DMS114 treated with DMSO at 0.1 percent for 48 hours (cell line): ENCODE measurements at regions not wholly inside any gene's neighbourhood (a gene's known extent, or its start where the extent isn't known, plus 50 kb on each side); places are given as distances from the start of the nearest gene placed in this dataset.
"Not testable (repeated sequence)": the region's sequence is repeated elsewhere in the genome, so short reads cannot be mapped to it uniquely, and the experiment has no call there.

Source experiments
- DNase-seq: peaks from one replicate; lab custom pipeline; 2025; ENCODE audit not compliant: unreplicated experiment; lab: John Stamatoyannopoulos, UW

DNA sequence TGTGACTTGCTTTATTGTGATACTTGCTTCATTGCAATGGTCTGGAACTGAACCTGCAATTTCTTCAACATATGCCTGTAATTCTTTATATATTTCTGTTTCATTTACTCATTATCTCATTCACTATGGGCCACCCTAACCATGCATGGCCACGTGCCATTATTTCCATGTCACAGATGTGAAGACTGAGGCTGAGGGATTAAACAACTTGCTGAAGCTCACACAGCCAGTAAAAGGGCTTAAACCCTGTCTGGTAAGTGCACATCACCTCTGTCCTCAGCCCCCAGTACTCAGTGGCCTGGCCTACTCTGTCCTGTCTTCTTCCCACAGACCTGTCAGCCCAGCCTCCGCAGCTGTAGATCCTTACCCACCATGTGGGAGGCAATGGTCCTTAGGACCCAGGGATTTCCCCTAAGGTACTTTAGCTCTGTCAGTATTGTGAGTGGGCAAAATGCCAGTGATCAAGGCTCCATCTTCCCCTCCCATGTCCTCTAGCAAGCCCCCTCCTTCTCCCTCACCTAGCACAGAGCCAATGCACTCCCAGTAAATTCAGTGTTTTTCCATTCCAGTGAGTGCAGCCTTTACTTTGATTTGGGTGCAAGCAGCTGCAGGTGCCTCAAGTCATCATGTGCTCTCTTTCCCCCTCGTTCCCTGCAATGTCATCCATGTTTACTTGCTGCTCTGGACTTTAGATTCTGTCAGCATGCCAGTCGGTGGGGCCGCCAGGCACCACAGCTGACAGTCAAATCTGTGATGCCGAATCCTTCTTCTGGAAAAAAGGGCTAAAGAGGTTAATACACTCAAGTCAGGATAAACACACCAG, 228.2 kb upstream of the PROX1 start:
- DNase-seq, result no peak

DNA sequence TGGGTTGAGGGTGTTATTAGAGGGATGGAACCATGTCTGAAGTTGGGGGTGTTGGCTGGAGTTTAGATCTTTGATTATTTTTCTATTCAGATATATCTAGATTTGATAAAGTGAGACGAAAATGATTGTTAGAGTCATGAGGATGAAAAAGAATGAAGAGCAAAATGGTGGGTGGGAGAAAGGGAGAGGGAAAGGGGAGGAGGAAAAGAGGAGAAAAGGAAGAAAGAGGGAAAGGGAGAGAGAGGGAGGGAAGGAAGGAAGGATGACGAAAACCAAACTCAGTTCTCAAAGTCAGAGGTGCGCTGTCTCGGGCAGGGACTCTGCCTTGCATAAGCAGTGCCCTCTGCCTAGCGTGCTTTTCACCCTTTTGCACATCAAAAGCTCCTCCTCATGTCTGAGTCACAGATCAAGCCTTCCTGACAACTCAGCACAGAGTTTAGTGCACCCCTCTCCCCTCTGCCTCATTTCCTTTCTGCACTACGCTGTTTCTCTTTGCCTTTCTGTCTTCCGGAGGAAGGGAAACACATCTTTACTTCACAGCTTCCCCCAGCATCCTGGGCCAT, 225.8 kb upstream of the PROX1 start:
- DNase-seq, result no peak

- DNase-seq, result no peak
Measured at GRCh38 chr1:213767683-213768082, 220.1 kb upstream of the PROX1 start.

DNA sequence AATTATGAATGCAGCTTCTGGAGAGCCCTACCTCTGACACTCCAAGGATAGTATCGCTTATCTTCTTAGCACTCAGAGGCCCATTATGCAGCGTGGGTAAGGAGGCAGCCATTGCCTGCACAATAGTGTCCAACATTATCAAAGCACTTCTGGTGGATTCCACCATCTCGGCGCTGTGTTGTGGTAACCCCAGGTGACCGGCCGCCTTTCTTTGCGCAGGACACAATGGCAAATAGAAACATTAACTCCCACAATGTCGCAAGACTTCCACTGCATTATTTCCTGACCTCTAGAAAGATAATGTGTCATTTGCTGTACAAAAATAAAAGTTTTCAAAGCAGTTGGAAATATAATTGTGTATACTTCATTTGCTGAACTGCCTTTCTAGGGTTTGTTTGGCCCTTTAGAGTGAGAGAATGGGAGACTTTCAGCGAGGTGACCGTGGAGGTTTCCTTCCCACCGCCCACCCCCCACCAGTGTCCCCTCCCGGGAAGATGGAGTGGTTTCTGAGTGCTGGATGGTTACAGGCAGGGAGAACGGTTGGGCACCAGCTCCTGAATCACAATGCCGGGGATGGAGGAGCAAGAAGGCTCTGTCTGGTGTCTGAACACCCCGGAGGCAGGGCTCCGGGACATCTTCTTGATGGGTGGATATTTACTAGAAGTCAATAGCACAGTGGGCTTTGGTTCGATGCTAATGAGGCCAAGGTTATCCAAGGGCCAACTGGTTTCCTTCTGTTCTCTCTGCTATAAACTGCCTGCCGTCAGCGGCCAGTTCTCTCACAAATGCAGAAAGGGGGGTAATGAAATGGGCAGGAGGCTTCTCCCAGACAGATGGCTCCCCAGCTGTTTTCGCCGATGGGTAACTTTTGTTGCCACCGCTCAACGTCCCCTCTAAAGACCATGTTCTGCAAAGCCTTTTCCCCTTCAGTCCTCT, 215.4 kb upstream of the PROX1 start:
- DNase-seq, result no peak

DNA sequence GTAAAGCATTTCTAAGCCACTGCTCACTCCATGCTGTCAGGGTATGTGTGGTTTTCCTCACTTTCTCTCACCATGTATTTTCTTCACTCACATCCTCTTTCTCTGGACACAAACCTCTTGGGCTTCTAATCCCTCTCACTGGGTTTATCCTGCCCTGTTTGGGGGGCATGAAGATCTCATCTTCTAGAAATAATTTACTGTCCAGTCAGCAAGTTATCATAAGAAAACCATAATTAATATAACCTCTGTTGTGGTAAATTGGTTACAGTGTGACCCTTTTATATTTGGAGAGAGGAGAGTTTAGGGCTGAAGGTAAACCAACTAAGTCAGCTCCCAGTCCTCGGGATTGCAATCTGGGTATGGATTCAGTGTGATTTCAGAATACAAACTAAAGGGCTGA, 213.8 kb upstream of the PROX1 start:
- no peak for DNase-seq

DNA sequence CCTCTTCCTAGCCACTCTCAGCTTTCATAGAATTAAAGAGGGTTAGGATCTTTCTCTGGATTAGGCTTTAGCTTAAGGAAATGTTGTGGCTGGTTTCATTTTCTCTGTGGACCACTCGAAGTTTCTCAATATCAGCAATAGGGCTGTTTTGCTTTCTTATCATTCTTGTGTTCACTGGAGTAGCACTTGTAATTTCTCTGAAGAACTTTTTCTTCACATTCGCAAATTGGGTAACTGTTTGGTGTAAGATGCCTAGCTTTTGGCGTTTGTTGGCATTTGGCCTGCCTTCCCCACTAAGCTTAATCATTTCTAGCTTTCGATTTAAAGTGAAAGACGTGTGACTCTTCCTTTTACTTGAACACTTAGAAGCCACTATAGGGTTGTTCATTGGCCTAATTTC, 210.8 kb upstream of the PROX1 start:
- no peak for DNase-seq

GRCh38 chr1:213779228-213779627, 208.5 kb upstream of the PROX1 start:
- no peak for DNase-seq

- DNase-seq, result no peak
Measured at GRCh38 chr1:213782941-213783672, 204.7 kb upstream of the PROX1 start.

DNA sequence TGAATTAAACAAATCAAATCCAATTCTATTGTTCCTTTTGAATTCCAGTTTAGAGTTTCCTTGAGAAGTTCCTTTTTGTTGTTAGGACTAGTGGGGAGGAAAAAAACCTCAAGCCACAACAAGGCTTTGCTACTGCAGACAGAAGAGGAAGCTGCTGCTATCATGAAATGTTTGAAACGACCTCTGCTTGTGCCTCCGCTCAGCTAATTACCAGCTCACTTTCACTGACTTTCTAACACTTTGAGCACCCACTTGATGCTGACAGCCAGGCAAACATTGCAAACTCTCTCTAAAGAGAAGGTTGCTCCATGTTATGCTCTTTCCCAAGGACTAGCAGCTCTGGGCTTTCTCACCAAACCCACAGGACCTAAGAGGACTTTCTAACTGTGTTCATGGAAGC, 203.9 kb upstream of the PROX1 start:
- DNase-seq, result no peak

DNA sequence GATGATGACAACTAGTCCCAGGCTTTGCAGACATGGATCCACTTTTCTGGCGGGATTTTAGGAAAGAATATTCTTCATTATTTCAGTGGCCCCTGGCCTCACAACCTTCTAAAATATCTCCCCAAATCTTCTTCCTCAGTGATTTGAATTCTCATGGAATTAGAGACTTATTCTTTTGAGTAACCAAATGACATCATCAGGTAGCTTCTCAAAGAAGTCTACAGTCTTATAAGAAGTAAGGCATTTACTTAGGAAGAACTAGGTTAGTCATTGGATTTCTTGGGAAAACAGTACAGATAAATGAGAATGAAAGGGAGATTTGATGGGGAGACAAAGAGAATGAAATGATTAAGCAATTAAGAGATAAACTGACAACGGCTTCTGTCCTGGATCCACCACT, 201.1 kb upstream of the PROX1 start:
- no peak for DNase-seq

DNA sequence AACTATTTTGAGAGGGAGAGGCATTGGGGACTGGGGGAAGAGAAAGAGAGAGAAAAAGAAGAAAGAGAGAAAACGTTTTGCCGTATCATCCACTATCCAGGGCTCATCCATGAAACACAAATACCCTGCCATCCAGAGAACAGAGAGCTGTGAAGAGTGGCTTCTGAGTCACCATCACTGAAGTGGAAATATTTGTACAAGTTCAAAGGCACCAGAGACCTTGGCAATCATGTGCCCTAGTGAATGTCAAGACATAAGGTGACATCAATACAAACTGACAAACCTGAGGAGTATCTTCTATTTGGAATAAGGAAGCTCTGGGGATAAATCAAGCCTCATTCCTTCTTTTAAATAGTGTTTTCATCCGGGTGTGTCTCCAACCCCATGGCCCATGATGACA, 197.2 kb upstream of the PROX1 start:
- no peak for DNase-seq

- DNase-seq, result no peak
Measured at GRCh38 chr1:213793482-213794067, 194.2 kb upstream of the PROX1 start.

- no peak for DNase-seq
Measured at GRCh38 chr1:213796525-213796924, 191.2 kb upstream of the PROX1 start.

- not testable (repeated sequence) for DNase-seq
Measured at GRCh38 chr1:213808288-213808687, 179.5 kb upstream of the PROX1 start.

DNA sequence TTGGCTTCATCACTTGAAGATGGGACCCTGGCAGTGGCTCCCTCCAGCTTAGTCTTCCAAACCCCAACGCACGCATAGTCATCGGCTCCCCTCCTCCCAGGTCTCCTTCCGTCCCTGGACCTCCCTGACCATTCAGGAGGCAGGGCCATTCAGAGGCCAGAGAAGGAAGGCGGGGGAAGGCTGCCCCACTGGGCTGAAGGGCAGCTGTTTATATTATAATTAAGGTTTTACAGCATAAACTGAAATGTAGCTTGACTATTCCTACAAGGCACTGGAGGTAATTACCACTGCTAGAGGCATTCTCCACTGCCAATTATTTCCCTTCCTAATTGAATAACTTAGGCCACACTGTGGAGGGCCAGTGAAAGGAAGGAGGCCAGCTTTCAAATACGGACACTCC, 170.6 kb upstream of the PROX1 start:
- DNase-seq, result no peak

DNA sequence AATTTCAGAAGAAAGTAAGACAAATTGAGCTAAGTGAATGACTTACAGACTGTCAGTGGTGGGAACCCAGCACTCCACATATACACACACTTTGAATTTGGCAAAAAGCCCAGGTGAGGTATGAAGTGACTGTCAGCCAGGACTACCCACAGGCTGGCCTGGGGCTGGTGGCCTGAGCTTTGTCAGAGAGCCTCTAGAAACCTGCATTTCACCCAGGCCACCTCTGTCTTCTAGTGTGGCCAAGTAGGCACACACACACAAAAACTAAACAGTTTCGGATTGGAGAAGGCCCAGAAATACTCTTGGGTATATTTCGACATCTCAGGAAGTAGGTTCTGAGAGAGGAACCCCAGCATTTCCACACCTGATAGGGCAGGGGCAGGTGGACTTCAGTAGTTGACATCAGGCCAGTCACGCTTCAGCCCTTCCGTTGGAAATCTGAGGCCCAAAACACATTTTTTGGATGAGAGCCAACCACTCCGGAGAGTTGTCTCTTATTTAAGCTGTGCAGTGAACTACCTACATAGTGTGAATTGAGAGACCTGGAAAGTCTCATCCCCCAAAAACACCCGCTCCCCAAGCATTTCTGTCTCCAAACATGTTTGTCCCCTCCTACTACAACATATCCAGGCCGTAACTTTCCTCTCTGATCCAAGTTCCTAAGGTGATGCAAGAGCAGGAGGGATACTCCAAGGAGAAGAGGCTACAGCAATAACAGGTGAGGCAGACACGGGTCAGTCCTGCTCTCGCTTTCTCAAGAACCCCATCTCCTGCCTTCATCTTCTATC, 167.2 kb upstream of the PROX1 start:
- DNase-seq, result no peak

DNA sequence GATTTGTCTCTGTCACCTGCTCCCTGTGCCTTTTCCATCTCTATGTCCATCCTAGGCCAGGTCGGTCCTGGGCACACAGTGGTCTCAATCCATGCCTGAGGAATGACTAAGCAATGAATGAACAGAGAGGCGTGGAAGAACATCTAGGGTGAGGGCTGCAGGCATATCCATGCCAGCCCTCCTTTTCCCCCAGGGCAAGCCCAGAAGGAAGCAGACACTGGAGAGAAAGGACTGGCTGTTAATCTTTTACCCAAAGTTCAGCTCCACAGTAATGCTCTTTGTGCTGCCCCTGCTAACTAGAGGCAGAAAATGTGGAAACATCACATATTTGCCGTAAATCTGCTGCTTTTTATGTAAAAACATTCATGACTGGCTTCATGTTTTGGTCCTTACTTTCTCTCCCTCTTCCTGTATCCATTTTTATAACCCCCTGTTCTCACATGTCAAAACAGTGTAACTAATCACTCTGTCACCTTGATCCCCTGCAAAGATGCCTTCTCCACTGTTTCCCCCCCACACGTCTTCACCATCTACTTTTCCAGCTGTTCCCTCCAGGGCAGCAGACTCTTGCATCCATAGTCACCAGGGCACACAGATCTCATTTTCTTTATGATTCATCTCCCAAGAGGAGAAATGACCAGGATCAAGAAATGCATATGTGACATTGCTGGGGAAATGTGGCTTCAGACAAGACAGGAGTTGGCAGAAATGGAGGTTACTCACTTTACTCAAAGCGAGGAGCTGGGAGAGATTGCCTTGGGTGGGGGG, 166.4 kb upstream of the PROX1 start:
- DNase-seq, result no peak

GRCh38 chr1:213821943-213822334, 165.8 kb upstream of the PROX1 start:
- DNase-seq, result no peak

DNA sequence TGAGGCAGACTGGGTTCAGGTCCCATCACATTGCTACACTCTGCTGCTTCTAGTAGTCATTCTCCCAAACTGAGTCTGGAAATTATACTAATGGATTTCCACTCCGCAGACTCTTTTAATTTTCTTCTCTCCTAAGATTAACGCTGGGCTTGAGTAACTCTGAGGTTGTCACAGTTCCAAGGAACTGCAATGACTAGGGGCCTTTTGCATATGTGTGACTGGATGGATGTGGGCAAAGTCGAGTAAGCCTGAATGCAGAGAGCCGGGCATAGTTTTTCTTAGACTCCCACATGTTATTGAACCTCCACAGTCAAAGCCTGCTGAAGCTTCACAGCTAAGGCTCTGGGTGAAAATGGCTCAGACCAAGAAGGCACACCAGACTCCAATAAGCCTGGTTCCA, 160.9 kb upstream of the PROX1 start:
- DNase-seq, result no peak
